ENCODE measurements at regions not wholly inside any gene's neighbourhood (a gene's known extent, or its start where the extent isn't known, plus 50 kb on each side); places are given as distances from the start of the nearest gene placed in this dataset.

- TF ChIP-seq, protein P1, sequence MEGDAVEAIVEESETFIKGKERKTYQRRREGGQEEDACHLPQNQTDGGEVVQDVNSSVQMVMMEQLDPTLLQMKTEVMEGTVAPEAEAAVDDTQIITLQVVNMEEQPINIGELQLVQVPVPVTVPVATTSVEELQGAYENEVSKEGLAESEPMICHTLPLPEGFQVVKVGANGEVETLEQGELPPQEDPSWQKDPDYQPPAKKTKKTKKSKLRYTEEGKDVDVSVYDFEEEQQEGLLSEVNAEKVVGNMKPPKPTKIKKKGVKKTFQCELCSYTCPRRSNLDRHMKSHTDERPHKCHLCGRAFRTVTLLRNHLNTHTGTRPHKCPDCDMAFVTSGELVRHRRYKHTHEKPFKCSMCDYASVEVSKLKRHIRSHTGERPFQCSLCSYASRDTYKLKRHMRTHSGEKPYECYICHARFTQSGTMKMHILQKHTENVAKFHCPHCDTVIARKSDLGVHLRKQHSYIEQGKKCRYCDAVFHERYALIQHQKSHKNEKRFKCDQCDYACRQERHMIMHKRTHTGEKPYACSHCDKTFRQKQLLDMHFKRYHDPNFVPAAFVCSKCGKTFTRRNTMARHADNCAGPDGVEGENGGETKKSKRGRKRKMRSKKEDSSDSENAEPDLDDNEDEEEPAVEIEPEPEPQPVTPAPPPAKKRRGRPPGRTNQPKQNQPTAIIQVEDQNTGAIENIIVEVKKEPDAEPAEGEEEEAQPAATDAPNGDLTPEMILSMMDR (conservative IDR thresholded peaks at IDR 0.05 in 1 of 2, IDR thresholded peaks at IDR 0.05 in 1 of 2; ENCODE audit: extremely low read depth in 1 of 2, insufficient read depth in 1 of 2, low read depth in 1 of 2, low read length in 2 of 2), result no peak
- no peak for TF ChIP-seq EZH2 (IDR thresholded peaks at IDR 0.05; ENCODE audit: borderline replicate concordance, low read length)
These were observed 95.1 kb upstream of the ARAP3 start for GRCh38 chr5:141777130-141777529.

Data from mammary epithelial cell (primary cell).